G401.6 (cell line): ENCODE measurements at regions not wholly inside any gene's neighbourhood (a gene's known extent, or its start where the extent isn't known, plus 50 kb on each side); places are given as distances from the start of the nearest gene placed in this dataset.

Experiments
- FAIRE-seq: peaks from 2 replicates; lab custom pipeline; 2012; peaks lifted over from hg19 to GRCh38; lab: Jason Lieb, UNC

- FAIRE-seq: no peak
These were observed 330.1 kb downstream of the UQCRFS1 start for GRCh38 chr19:28882818-28883217.

GRCh38 chr19:28881616-28882015 lies 331.3 kb downstream of the UQCRFS1 start:
- FAIRE-seq: no peak

GRCh38 chr19:28880735-28881401 lies 332.1 kb downstream of the UQCRFS1 start:
- FAIRE-seq: no peak

- FAIRE-seq: peak; percentile 80
These were observed 333.9 kb downstream of the UQCRFS1 start for GRCh38 chr19:28878862-28879566.

- FAIRE-seq: no peak
These were observed 336.3 kb downstream of the UQCRFS1 start for GRCh38 chr19:28876609-28877123.

GRCh38 chr19:28874742-28875141 lies 338.2 kb downstream of the UQCRFS1 start:
- FAIRE-seq: no peak

- FAIRE-seq: no peak
These were observed 339.6 kb downstream of the UQCRFS1 start for GRCh38 chr19:28873301-28873700.

- FAIRE-seq: no peak
These were observed 341.7 kb downstream of the UQCRFS1 start for GRCh38 chr19:28871099-28871725.

GRCh38 chr19:28869459-28869858 lies 343.5 kb downstream of the UQCRFS1 start:
- no peak for FAIRE-seq

- FAIRE-seq: no peak
These were observed 344.1 kb downstream of the UQCRFS1 start for GRCh38 chr19:28868836-28869235.

- FAIRE-seq: no peak
These were observed 345.0 kb downstream of the UQCRFS1 start for GRCh38 chr19:28867978-28868377.

- FAIRE-seq: no peak
These were observed 348.3 kb downstream of the UQCRFS1 start for GRCh38 chr19:28864577-28865042.

- no peak for FAIRE-seq
These were observed 348.9 kb downstream of the UQCRFS1 start for GRCh38 chr19:28864024-28864503.

GRCh38 chr19:28862238-28862637 lies 350.7 kb downstream of the UQCRFS1 start:
- no peak for FAIRE-seq

- no peak for FAIRE-seq
These were observed 353.1 kb downstream of the UQCRFS1 start for GRCh38 chr19:28859811-28860210.

GRCh38 chr19:28858933-28859332 lies 354.0 kb downstream of the UQCRFS1 start:
- FAIRE-seq: no peak

GRCh38 chr19:28857967-28858366 lies 355.0 kb downstream of the UQCRFS1 start:
- no peak for FAIRE-seq

- FAIRE-seq: no peak
These were observed 357.7 kb downstream of the UQCRFS1 start for GRCh38 chr19:28855216-28855615.

GRCh38 chr19:28847468-28847867 lies 365.5 kb downstream of the UQCRFS1 start:
- no peak for FAIRE-seq

GRCh38 chr19:28846094-28846812 lies 366.7 kb downstream of the UQCRFS1 start:
- FAIRE-seq: no peak

GRCh38 chr19:28843761-28844492 lies 369.0 kb downstream of the UQCRFS1 start:
- FAIRE-seq: no peak

GRCh38 chr19:28841531-28841930 lies 371.4 kb downstream of the UQCRFS1 start:
- no peak for FAIRE-seq
